Liver (tissue), 3 donors: ENCODE measurements at regions not wholly inside any gene's neighbourhood (a gene's known extent, or its start where the extent isn't known, plus 50 kb on each side); places are given as distances from the start of the nearest gene placed in this dataset.

Source experiments
- EGR1 ChIP-seq, 2 donors: IDR thresholded peaks; 2 replicates each; pipeline ENCODE4 v1.6.1; 2016 to 2018; ENCODE audit warnings: antibody characterized with exemption in 2 of 2, low read depth in 2 of 2
- FOXA1 ChIP-seq: IDR thresholded peaks from 2 replicates; pipeline ENCODE4 v1.6.1; 2016; ENCODE audit warnings: antibody characterized with exemption
- HNF4A ChIP-seq, 2 donors: conservative IDR thresholded peaks; 2 replicates each; pipeline ENCODE4 v1.6.1; 2016; ENCODE audit warnings: antibody characterized with exemption in 2 of 2, mild to moderate bottlenecking in 2 of 2
- JUND ChIP-seq, 2 donors: IDR thresholded peaks; 2 replicates each; pipeline ENCODE4 v1.6.1; 2016; ENCODE audit warnings: antibody characterized with exemption in 2 of 2
- NR2F2 ChIP-seq: IDR thresholded peaks from 2 replicates; pipeline ENCODE4 v1.6.1; 2016; ENCODE audit warnings: antibody characterized with exemption
- RAD21 ChIP-seq, 2 donors: IDR thresholded peaks; 2 replicates each; pipeline ENCODE4 v1.6.1; 2016; ENCODE audit warnings: antibody characterized with exemption in 2 of 2, mild to moderate bottlenecking in 2 of 2
- RXRA ChIP-seq, 2 donors: IDR thresholded peaks; 2 replicates each; pipeline ENCODE4 v1.6.1; 2017 to 2018; ENCODE audit warnings: antibody characterized with exemption in 2 of 2, mild to moderate bottlenecking in 1 of 2
- SP1 ChIP-seq: IDR thresholded peaks from 2 replicates; pipeline ENCODE4 v1.6.1; 2018; ENCODE audit warnings: antibody characterized with exemption, mild to moderate bottlenecking
- TAF1 ChIP-seq: conservative IDR thresholded peaks from 2 replicates; pipeline ENCODE4 v1.6.1; 2016; ENCODE audit warnings: antibody characterized with exemption, mild to moderate bottlenecking
- YY1 ChIP-seq: IDR thresholded peaks from 2 replicates; pipeline ENCODE4 v1.6.1; 2016; ENCODE audit warnings: antibody characterized with exemption, mild to moderate bottlenecking
- TF ChIP-seq, protein P1 (sequence below): fragments of 150-350 bp; IDR thresholded peaks from 2 replicates; pipeline ENCODE4 v1.5.1; 2017; ENCODE audit warnings: improper control_type of control experiment, low read depth, low read length; ENCODE audit not compliant: missing input control
- TF ChIP-seq, protein P2 (sequence below): IDR thresholded peaks from 2 replicates; pipeline ENCODE4 v1.6.1; 2016; ENCODE audit warnings: antibody characterized with exemption, mild to moderate bottlenecking
- TF ChIP-seq, protein P3 (sequence below): IDR thresholded peaks from 2 replicates; pipeline ENCODE4 v1.6.1; 2016; ENCODE audit warnings: antibody characterized with exemption
- TF ChIP-seq, protein P4 (sequence below): IDR thresholded peaks from 2 replicates; pipeline ENCODE4 v1.6.1; 2016; ENCODE audit warnings: antibody characterized with exemption
- donor health status: healthy.
- donor health status: healthy.

DNA sequence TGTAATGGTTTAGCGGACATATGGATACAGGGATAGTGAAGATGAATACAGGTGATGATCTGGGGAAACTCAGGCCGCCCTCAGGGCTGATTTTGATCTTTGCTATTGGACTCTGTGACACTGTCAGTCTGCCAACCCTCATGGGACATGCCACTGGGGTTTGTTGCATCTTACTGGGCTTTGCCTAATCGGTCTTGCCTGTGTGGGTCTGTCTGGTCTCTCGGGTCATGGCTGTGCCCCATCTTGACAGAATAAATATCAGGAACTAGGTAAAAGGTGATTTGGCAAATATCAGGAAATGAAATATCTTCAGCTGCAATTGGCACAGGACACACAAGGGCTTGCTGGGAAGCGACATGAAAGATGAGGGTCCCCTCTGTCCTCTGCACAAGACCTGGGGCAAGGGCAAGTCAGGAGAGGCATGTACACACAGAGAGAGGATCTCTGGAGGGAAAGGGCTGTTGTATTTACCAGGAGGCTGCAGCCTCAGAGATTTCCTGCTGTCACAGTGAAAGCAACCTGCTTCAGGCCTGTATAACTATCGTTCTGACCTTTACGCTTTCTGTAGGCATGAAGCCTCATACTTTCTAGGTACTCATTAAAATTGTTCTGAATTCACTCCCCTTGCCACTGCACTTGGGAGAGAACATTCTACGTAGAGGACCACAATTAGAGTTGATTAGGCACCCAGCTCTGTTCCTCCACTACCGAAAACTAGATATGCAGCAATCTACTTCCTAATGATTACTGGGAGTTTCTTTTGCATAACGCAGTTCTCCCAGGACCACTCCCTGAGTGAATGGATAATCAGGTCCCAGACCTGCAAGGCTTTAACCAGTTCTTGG is 52.0 kb upstream of the GADD45A start:
- TF ChIP-seq, protein P1, sequence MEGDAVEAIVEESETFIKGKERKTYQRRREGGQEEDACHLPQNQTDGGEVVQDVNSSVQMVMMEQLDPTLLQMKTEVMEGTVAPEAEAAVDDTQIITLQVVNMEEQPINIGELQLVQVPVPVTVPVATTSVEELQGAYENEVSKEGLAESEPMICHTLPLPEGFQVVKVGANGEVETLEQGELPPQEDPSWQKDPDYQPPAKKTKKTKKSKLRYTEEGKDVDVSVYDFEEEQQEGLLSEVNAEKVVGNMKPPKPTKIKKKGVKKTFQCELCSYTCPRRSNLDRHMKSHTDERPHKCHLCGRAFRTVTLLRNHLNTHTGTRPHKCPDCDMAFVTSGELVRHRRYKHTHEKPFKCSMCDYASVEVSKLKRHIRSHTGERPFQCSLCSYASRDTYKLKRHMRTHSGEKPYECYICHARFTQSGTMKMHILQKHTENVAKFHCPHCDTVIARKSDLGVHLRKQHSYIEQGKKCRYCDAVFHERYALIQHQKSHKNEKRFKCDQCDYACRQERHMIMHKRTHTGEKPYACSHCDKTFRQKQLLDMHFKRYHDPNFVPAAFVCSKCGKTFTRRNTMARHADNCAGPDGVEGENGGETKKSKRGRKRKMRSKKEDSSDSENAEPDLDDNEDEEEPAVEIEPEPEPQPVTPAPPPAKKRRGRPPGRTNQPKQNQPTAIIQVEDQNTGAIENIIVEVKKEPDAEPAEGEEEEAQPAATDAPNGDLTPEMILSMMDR: no peak
- TF ChIP-seq JUND (IDR thresholded peaks at IDR 0.05): peak; percentile 56 to 85
- peak; percentile 37 to 49 for TF ChIP-seq RAD21 (IDR thresholded peaks at IDR 0.05)
- no peak for TF ChIP-seq EGR1 (IDR thresholded peaks at IDR 0.05; ENCODE audit: low read depth in 2 of 2)
- TF ChIP-seq YY1: peak; percentile 38
- TF ChIP-seq FOXA1: peak; percentile 19
- TF ChIP-seq, protein P2, sequence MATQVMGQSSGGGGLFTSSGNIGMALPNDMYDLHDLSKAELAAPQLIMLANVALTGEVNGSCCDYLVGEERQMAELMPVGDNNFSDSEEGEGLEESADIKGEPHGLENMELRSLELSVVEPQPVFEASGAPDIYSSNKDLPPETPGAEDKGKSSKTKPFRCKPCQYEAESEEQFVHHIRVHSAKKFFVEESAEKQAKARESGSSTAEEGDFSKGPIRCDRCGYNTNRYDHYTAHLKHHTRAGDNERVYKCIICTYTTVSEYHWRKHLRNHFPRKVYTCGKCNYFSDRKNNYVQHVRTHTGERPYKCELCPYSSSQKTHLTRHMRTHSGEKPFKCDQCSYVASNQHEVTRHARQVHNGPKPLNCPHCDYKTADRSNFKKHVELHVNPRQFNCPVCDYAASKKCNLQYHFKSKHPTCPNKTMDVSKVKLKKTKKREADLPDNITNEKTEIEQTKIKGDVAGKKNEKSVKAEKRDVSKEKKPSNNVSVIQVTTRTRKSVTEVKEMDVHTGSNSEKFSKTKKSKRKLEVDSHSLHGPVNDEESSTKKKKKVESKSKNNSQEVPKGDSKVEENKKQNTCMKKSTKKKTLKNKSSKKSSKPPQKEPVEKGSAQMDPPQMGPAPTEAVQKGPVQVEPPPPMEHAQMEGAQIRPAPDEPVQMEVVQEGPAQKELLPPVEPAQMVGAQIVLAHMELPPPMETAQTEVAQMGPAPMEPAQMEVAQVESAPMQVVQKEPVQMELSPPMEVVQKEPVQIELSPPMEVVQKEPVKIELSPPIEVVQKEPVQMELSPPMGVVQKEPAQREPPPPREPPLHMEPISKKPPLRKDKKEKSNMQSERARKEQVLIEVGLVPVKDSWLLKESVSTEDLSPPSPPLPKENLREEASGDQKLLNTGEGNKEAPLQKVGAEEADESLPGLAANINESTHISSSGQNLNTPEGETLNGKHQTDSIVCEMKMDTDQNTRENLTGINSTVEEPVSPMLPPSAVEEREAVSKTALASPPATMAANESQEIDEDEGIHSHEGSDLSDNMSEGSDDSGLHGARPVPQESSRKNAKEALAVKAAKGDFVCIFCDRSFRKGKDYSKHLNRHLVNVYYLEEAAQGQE: no peak
- TF ChIP-seq, protein P3, sequence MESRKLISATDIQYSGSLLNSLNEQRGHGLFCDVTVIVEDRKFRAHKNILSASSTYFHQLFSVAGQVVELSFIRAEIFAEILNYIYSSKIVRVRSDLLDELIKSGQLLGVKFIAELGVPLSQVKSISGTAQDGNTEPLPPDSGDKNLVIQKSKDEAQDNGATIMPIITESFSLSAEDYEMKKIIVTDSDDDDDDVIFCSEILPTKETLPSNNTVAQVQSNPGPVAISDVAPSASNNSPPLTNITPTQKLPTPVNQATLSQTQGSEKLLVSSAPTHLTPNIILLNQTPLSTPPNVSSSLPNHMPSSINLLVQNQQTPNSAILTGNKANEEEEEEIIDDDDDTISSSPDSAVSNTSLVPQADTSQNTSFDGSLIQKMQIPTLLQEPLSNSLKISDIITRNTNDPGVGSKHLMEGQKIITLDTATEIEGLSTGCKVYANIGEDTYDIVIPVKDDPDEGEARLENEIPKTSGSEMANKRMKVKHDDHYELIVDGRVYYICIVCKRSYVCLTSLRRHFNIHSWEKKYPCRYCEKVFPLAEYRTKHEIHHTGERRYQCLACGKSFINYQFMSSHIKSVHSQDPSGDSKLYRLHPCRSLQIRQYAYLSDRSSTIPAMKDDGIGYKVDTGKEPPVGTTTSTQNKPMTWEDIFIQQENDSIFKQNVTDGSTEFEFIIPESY: peak; percentile 74
- TF ChIP-seq, protein P4, sequence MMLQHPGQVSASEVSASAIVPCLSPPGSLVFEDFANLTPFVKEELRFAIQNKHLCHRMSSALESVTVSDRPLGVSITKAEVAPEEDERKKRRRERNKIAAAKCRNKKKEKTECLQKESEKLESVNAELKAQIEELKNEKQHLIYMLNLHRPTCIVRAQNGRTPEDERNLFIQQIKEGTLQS: peak; percentile 58
- peak; percentile 97 to 99 for TF ChIP-seq RXRA (IDR thresholded peaks at IDR 0.05)
- peak; percentile 94 to 95 for TF ChIP-seq HNF4A (conservative IDR thresholded peaks at IDR 0.05)
- peak; percentile 19 for TF ChIP-seq NR2F2
- no peak for TF ChIP-seq TAF1
- TF ChIP-seq SP1: peak; percentile 92
